Stomach smooth muscle (tissue), 2 donors: ENCODE measurements at regions not wholly inside any gene's neighbourhood (a gene's known extent, or its start where the extent isn't known, plus 50 kb on each side); places are given as distances from the start of the nearest gene placed in this dataset.
"Not testable (repeated sequence)": the region's sequence is repeated elsewhere in the genome, so short reads cannot be mapped to it uniquely, and the experiment has no call there.

Experiments
- H3K27ac ChIP-seq: one replicate; pipeline ENCODE4 v1.7.0; 2013; ENCODE audit warnings: mild to moderate bottlenecking, low read length, inconsistent platforms
- H3K27me3 ChIP-seq, 2 donors: one replicate each; pipeline ENCODE4 v1.7.0; 2013; ENCODE audit warnings: low read length in 2 of 2; ENCODE audit not compliant: insufficient read depth in 2 of 2, control insufficient read depth in 1 of 2
- H3K36me3 ChIP-seq, 2 donors: one replicate each; pipeline ENCODE4 v1.7.0; 2013; ENCODE audit warnings: low read length in 2 of 2; ENCODE audit not compliant: control insufficient read depth in 2 of 2, insufficient read depth in 2 of 2
- H3K4me1 ChIP-seq: one replicate; pipeline ENCODE4 v1.7.0; 2013; ENCODE audit warnings: low read length; ENCODE audit not compliant: control insufficient read depth, insufficient read depth
- H3K4me3 ChIP-seq, 2 donors: one replicate each; pipeline ENCODE4 v1.7.0; 2013; ENCODE audit warnings: low read length in 2 of 2
- H3K9ac ChIP-seq, 2 donors: one replicate each; pipeline ENCODE4 v1.7.0; 2013; ENCODE audit warnings: low read length in 2 of 2, mild to moderate bottlenecking in 1 of 2
- H3K9me3 ChIP-seq, 2 donors: one replicate each; pipeline ENCODE4 v1.7.0; 2013; ENCODE audit warnings: low read length in 2 of 2; ENCODE audit not compliant: control insufficient read depth in 2 of 2
- donor health status: healthy.
- donor health status: Pancreatic carcinoma.

DNA sequence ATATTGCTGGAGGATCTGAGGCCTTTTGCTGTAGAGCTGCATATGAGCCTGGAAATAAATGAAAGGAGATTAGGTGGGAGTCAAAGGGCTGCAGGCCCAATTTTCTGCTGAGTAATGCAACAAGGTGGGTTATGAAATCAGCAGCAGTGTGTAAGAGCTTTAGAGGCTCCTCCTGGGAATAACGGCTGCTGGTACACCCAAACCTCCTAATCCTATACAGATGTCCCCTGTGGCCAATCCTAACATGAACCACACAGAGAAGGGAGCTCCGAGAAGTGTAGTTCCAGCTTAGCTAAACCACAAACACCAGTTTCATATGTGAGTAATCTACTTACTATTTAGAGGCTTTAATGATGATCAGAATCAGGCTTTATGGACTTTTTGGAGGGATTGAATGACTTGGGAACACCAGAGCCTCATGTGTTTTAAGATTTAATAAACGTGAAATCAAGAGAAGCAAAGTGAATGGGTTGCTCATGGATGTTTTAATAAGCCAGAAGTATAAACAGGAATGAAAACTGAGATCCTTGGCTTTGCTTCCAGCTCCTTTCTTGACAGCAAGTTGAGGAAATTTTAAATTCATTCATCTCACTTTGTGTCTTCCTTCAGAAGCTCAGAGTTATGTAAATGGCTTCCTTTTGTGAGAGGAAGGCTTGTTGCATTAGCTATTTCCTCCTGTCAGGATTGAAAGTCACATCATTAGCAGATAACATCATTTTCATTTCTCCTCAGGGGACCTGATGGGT is 437.5 kb downstream of the TMEM232 start:
- Histone ChIP-seq H3K9ac (no peak overlapping the region), H3K9me3 (no peaks in the 10 kb centered on the region), H3K27ac (no peak overlapping the region), H3K27me3 (no peaks in the 10 kb centered on the region), H3K36me3 (no peaks in the 10 kb centered on the region), H3K4me3 (no peak overlapping the region), H3K4me1 (no peaks in the 10 kb centered on the region)

DNA sequence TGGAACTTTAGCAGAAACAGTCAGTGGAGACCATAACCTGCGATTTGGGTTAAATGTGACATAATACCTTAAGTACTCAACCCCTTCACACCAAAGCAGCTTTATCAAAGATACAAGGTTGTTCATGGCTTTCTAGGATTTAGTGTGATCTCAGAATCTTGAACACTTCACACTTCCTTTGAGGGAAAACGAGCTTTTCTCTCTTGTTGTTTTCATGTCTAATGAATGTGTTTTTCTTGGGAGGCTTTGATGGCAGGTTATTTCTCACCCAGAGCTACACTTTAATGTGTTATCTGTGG is 437.0 kb downstream of the TMEM232 start:
- no peaks in the 10 kb centered on the region for H3K4me1 ChIP-seq
- no peaks in the 10 kb centered on the region for H3K27me3 ChIP-seq
- no peak overlapping the region for H3K27ac ChIP-seq
- no peaks in the 10 kb centered on the region for H3K36me3 ChIP-seq
- no peaks in the 10 kb centered on the region for H3K9me3 ChIP-seq
- no peak overlapping the region for H3K9ac ChIP-seq
- H3K4me3 ChIP-seq: no peak overlapping the region

DNA sequence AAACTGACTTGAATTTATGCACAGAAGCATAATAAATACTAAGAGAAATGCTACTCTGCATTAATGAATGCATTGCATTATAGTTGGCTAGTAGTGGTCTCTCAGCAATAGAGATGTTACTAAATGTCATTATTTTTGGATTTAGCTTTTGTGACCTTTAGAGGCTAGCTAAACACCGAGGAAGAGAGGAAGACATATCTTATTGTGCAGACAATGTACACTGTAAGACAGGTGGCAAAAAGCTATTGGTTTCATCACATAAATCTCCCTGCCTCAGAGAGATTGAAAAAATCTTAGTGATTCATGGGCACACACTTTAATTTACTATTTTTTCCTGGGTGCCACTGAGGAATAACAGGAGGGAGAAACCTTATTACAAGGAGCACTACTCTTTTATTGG is 435.9 kb downstream of the TMEM232 start:
- no peaks in the 10 kb centered on the region for H3K4me1 ChIP-seq
- H3K27ac ChIP-seq: no peak overlapping the region
- H3K27me3 ChIP-seq: no peaks in the 10 kb centered on the region
- no peaks in the 10 kb centered on the region for H3K9me3 ChIP-seq
- no peak overlapping the region for H3K9ac ChIP-seq
- H3K36me3 ChIP-seq: no peaks in the 10 kb centered on the region
- no peak overlapping the region for H3K4me3 ChIP-seq

DNA sequence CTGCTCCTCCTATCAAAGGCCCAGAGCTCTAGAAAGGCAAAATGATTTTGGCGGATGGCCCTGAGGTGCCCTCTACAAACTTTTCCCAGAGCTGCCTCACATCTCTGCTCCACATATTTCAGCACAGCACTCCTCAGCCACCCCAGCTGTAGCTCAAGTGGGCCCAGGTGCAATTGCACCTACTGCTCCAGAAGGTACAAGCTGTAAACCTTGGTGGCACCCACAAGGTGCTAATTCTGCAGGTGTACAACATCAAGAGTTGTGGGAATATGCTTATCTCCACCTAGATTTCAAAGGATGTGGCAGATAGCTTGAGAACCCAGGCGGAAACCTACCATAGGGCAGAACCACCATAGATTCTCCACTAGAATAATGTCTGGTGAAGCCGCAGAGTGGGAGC is 432.2 kb downstream of the TMEM232 start:
- Histone ChIP-seq H3K4me1 (no peaks in the 10 kb centered on the region), H3K4me3 (no peak overlapping the region), H3K27me3 (no peaks in the 10 kb centered on the region), H3K36me3 (no peaks in the 10 kb centered on the region), H3K27ac (no peak overlapping the region), H3K9ac (no peak overlapping the region), H3K9me3 (no peaks in the 10 kb centered on the region)

DNA sequence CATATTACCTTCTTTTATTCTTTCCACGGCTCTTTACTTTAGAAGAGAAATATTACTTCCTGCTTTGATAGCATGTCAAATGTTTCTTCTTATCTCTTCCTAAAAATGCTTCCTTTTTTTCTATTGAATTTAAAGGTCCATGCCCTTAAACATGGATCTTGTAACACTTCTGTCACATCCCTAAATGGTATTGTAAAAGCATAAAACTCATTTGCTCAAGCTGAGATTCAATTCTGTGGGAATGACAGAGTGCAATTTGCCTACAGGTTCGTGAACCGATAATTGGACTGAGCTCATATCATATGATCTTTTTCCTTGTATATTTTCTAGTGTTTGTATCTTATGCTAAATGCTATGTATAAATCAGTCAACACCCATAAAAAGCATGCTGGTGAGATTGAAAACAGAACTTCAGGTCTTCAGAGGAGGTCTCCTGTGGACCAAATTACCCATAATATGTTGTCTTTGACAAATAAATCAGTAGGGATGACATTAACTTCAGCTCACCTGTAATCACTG is 429.3 kb downstream of the TMEM232 start:
- Histone ChIP-seq H3K9me3 (peaks cover 0 to 3% of the 10 kb centered on the region in 2 donors), H3K36me3 (no peaks in the 10 kb centered on the region), H3K4me3 (no peak overlapping the region), H3K9ac (no peak overlapping the region), H3K27ac (no peak overlapping the region), H3K4me1 (no peaks in the 10 kb centered on the region), H3K27me3 (no peaks in the 10 kb centered on the region)

DNA sequence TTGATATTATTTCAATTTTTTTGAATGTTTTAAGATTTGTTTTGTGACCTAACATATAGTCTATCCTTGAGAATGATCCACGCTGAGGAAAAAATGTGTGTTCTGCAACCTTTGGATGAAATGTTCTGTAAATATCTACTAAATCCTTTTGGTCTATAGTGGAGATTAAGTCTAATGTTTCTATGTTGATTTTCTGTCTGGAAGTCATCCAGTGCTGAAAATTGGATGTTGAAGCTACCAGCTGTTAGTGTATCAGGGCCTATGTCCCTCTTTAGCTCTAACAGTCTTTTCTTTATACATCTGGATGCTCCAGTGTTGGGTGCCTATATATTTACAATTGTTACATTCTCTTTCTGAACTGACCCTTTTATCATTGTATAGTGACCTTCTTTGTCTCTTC is 422.3 kb downstream of the TMEM232 start:
- Histone ChIP-seq H3K27ac (no peak overlapping the region), H3K9me3 (peaks cover 0 to 3% of the 10 kb centered on the region in 2 donors), H3K36me3 (no peaks in the 10 kb centered on the region), H3K27me3 (no peaks in the 10 kb centered on the region), H3K9ac (no peak overlapping the region), H3K4me1 (no peaks in the 10 kb centered on the region), H3K4me3 (no peak overlapping the region)

DNA sequence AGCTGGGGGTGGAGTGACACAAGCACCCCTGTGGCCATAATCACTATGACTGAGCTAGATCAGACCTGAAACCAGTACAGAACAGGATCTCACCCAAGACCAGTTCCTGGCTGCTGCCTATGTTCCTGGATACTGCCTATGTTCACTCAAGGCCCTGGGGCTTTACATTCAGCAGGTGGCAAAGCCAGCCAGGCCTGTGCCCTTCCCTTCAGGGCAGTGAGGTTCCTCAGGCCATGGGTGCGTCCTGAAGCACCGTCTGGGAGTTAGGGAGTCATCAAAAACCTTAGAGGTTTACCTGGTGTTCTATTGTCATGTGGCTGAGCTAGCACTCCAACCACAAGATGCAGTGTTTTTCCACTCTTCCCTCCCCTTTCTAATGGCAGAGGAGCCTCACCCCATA is 419.8 kb downstream of the TMEM232 start:
- H3K4me1 ChIP-seq: no peaks in the 10 kb centered on the region
- H3K4me3 ChIP-seq: no peak overlapping the region
- H3K36me3 ChIP-seq: no peaks in the 10 kb centered on the region
- H3K27me3 ChIP-seq: no peaks in the 10 kb centered on the region
- no peak overlapping the region for H3K9ac ChIP-seq
- H3K9me3 ChIP-seq: peaks cover 0 to 2% of the 10 kb centered on the region in 2 donors
- no peak overlapping the region for H3K27ac ChIP-seq

DNA sequence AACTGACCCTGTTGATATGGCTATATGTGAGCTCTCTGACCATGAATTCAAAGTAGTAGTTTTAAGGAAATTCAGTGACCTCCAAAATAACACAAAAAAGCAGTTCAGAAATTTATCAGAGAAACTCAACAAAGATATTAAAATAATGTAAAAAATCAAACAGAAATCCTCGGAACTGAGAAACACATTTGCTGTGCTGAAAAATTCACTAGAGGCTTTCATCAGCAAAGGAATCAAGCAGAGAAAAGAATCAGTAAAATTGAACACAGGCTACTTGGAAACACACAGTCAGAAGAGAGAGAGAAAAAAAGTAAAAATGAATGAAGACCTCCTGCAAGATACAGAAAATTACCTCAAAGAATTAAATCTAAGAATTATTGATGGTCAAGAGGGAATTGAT is 417.2 kb downstream of the TMEM232 start:
- Histone ChIP-seq H3K9ac (no peak overlapping the region), H3K27ac (no peak overlapping the region), H3K27me3 (no peaks in the 10 kb centered on the region), H3K4me1 (no peaks in the 10 kb centered on the region), H3K9me3 (no peaks in the 10 kb centered on the region), H3K4me3 (no peak overlapping the region), H3K36me3 (no peaks in the 10 kb centered on the region)

DNA sequence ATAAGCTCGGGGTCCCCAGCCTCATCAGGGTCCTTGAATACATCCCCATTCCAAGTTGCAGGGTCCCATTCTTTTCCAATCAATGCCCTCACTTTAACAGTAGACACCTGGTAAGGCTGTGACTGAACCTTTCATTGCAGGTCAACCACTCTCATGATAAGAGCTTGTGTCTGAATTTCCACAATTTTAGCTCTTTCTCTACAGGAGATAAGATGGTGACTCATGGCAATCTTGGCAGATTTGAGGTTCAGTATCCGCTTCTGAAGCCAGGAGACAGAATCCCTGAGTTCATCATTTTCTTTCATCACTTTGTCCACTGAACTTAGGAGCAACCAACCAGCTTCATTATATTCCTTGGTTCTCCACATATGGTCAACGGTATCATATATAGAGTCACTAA is 409.9 kb downstream of the TMEM232 start:
- H3K4me1 ChIP-seq, H3K27ac ChIP-seq: not testable (repeated sequence)

DNA sequence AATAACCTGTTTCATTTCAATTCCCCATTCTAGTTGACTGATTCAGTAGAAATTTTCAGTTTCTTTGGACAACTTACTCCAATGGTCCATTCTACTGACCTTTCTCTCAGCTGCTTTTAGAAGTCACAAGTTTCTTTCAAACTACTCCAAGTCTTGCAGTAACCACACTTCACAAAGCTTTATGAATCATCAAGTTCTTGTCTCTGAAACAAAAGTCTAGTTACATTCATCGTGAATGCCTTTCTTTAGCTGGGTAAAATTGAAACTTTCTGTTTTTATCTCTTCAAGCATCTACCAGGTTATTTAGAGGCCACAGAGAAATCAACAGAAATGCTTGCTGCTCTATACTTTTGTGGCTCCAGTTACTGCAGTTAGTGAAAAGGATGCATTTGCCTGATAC is 405.4 kb downstream of the TMEM232 start:
- Histone ChIP-seq H3K36me3 (no peaks in the 10 kb centered on the region), H3K9ac (no peak overlapping the region), H3K9me3 (no peaks in the 10 kb centered on the region), H3K27me3 (no peaks in the 10 kb centered on the region), H3K4me3 (no peak overlapping the region), H3K27ac (no peak overlapping the region), H3K4me1 (no peaks in the 10 kb centered on the region)

More for the DNA sequence above, 409.9 kb downstream of the TMEM232 start:
- not testable (repeated sequence) for H3K4me3 ChIP-seq, H3K9me3 ChIP-seq, H3K27me3 ChIP-seq, H3K9ac ChIP-seq, H3K36me3 ChIP-seq

DNA sequence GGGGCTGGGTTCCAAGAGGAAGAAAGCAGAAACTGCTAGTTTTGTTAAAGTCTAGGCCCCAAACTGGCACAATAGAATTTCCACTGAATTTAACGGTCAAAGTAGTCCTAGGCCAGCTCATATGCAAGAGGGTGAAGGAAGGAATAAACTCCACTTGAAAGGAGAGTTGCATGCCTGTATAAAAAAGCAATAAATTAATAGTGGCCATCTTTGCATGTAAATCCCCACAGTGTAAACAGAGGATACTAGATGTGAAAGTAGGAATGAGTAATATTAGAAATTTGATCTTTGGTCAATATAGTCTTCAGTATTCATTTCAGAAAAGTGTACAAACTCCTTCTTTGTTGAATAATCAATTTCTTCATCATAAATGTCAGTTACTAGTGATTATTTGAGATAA is 403.1 kb downstream of the TMEM232 start:
- Histone ChIP-seq H3K9ac (no peak overlapping the region), H3K27me3 (no peaks in the 10 kb centered on the region), H3K4me3 (no peak overlapping the region), H3K4me1 (no peaks in the 10 kb centered on the region), H3K9me3 (no peaks in the 10 kb centered on the region), H3K27ac (no peak overlapping the region), H3K36me3 (no peaks in the 10 kb centered on the region)
